Superior temporal gyrus (tissue), 1 donor: ENCODE measurements at regions not wholly inside any gene's neighbourhood (a gene's known extent, or its start where the extent isn't known, plus 50 kb on each side); places are given as distances from the start of the nearest gene placed in this dataset.
A peak's percentile ranks its signal among the peaks of the same experiment; 100 is the strongest.
"Not testable (repeated sequence)": the region's sequence is repeated elsewhere in the genome, so short reads cannot be mapped to it uniquely, and the experiment has no call there.

ENCODE experiments used
- DNase-seq: peaks from one replicate; pipeline ENCODE4 v3.0.0-alpha.2; 2016; ENCODE audit errors: extremely low spot score

GRCh38 chr4:38467296-38467695 is 196.7 kb upstream of the KLF3 start:
- no peak for DNase-seq

- DNase-seq: no peak
These were observed 195.6 kb upstream of the KLF3 start for GRCh38 chr4:38468339-38468866.

DNA sequence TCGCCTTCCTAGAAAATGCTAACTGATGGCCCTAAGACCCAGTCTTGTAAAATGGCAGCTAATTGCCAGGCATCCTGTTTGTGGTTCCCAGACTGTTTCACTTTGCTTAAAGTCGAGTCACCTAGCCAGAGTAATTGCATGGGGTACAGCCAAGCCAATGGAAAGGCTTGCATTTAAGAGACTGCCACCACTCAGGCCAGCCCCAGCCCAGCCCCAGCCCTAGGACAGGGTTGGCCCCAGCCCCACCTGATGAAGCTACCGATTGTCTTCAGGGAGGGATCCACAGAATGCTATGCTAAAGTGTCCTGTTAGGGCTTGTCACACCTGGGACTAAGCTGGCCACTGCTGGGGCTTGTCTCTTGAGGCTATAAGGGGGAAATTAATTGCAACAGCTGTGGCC is 194.6 kb upstream of the KLF3 start:
- DNase-seq: no peak

DNA sequence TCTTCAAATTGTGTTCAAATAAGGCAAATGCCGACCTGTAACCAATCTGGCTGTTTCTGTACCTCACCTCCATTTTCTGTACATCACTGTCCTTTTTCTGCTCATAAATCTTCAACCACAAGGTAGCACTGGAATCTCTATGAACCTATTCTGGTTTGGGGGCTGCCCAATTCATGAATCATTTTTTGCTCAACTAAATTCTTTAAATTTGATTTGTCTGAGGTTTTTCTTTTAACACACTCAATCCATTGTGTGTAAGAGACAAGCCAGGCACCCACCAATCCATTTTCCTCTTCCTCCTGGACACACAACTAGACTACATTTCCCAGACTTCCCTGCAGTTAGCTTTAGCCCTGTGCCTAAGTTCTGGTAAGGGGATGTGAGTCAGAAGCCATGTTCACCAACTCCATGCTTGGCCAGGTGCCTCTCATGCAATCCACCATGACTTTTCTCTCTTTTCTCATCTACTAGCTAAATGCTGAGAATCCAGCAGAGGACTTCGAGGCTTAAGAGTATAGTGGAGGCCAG is 193.2 kb upstream of the KLF3 start:
- no peak for DNase-seq

DNA sequence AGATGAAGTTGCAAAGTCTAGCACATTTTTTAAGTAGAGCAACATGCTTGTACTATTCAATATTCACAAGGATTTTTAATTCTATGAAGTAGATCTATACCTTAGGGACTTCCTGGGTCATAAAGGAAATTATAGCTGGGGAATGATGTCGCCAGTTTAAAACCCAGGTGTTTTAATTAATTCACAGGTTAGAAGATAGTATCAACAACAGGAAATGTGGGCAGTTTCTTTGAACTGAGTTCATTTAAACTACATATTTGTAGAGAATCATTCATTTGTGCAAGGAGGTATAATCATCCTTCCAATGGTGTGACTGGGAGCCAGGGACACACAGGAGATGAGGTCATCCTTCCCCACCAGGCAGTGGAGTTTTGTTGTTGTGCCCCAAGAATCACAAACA is 181.3 kb upstream of the KLF3 start:
- DNase-seq: no peak

DNA sequence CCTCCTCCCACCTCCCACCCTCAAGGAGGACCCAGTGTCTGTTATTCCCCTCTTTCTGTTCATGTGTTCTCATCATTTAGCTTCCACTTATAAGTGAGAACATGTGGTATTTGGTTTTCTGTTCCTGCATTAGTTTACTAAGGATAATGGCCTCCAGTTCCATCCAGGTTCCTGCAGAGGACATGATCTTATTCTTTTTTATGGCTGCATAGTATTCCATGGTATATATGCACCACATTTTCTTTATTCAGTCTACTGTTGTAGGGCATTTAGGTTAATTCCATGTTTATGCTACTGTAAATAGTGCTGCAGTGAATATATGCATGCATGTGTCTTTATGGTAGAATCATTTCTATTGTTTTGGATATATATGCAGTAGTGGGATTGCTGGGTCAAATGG is 180.4 kb upstream of the KLF3 start:
- not testable (repeated sequence) for DNase-seq

- DNase-seq: no peak
These were observed 174.8 kb upstream of the KLF3 start for GRCh38 chr4:38489011-38489861.

DNA sequence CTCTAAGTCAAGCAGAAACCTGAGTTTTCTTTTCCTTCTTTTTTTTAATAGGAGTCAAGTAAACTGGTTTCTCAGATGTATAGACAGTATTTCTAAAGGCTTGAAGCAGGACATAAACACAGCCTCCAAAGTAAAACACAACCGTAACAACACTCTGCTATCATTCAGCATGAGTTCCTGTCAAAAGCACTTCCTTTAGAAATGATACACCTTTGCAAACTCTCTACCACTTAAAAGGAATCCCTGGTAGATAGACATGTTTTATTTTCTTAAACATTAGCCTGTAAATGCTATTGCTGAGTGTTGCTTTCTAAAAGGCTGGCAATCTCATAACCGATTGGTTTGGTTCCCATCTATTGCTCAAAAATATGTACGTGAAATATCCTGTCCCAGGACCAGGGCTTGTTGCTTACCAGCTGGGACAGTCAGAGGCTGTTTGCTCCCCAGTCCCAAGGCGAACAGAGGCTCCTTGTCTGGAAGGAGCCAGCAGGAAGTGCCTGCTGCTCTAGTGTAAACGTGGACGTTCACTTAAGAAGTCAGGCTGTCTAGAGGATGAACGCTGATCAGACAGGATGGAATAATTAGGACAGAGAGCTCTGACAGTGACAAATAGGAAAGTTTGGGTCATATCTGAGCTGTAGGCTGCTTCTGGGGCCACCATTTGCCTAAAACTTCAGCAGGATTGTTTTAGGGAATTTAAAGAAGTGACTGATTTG is 173.9 kb upstream of the KLF3 start:
- DNase-seq: peak; percentile 24

DNA sequence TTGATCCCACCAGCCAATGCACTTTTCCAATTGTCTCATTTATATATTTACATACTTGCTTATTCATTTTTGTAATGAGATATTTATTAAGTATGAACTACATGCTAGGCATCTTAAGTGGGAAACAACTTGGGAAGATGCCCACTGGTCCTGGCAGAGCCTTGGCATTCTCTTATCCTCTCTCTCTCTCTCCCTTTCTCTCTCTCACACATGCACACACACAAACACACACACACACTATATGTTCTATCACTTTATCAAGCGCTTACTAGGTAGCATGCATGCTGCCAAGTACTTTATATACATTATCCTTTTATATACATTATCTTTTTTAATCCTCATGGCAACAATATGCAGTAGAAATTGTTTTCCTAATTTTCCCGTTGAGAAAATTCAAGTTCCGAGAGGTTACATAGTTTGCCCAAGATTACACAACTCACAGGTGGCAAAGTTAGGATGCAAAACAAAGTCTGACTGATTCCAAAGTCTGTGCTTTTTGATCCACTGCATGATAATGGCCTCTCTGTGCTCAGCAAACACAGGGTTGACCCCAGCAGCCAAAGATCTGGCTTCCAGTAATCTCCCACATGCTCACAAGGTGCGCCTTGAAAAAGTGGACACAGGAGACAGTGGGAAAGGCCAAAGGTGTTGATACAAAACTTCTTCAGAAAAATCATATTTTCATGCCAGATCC is 173.1 kb upstream of the KLF3 start:
- no peak for DNase-seq

- DNase-seq: no peak
These were observed 172.0 kb upstream of the KLF3 start for GRCh38 chr4:38491854-38492478.

DNA sequence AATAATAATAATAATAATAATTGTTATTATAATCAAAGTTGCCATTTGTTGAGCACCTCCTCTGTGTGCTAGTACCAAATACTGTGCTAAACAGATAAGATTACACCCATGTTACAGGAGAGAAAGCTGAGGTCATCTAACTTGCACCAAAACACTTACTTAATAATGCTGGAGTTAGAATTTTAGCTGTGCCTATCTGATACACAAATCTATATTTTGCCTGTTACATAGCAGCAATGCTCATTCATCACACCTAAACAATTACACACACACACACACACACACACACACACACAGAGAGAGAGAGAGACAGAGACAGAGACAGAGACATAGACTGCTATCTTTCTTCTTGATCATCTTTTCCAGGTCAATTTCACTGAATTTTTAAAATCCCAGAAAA is 170.9 kb upstream of the KLF3 start:
- DNase-seq: no peak

DNA sequence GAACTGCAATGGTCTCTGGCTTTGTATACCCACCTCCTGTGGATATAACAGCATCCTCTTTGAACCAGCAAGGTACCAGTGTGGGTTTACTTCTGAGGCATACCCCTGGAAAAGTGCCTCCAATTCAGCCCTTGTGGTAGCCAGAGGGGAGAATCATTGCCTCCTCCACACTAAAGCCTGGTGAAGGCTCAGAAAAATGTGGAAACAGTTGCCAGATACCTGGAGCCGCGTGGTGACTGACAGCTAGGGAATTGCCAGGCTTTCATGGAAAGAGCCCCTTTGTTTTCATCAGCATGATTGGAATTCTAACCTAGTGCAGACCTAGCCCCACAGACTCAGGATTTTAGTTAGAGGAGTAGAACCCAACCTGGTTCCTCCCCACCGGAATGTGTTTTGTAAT is 168.6 kb upstream of the KLF3 start:
- DNase-seq: no peak

- no peak for DNase-seq
These were observed 166.9 kb upstream of the KLF3 start for GRCh38 chr4:38497121-38497520.

- no peak for DNase-seq
These were observed 164.9 kb upstream of the KLF3 start for GRCh38 chr4:38499101-38499500.

GRCh38 chr4:38500433-38500832 is 163.6 kb upstream of the KLF3 start:
- DNase-seq: no peak

- DNase-seq: no peak
These were observed 162.3 kb upstream of the KLF3 start for GRCh38 chr4:38501698-38502097.

DNA sequence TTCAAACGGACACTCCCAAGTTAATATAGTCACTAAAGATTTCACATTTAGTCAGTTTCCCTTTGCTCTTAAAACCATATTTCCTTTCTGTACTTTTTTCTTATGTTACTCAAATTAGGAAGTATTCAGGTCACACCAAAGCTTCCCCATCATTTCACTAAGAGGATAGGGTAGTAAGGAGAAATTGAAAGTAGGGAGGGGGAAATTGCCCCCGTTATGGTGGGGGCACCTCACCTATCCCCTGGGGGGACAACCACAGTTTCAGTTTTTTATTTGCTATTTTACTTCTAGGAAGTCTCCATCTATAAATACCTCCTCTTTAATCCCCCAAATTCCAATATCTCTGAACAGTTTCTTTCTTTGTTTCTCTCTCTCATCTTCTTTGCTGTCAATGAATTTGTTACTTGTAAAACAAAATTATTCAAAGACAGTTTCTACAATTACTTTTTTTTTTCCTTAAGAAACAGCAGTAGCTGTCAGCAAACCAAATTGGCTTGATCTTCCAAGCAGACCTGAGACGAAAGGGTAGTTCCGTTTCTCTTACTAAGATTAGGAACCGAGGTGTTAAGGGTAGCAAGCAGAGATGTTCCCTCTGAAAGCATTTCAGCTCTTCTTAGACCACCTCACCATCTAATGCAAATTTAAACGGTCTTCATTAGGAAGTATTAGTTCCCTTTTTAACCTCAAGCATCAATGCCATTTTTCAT is 160.2 kb upstream of the KLF3 start:
- DNase-seq: no peak

- no peak for DNase-seq
These were observed 159.6 kb upstream of the KLF3 start for GRCh38 chr4:38504396-38504715.

DNA sequence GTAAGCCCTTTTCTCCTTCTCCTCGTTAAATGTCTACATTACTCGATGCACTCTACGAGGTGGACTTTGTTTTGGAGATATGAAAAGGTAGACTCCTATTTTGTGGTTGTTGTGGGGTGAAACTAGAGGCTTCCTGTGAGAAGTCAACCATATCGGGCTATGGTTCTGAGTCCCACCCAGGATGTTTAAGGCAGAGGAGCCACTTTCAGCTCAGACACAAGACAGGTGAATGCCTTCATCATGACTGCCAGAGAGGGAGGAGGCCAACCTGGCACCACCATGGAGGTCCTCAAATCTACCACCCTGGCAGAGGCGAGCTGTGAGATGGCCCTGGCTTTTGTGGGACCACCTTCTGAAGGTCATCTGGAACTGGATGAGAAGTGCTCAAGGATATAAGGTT is 154.4 kb upstream of the KLF3 start:
- DNase-seq: no peak

- no peak for DNase-seq
These were observed 153.8 kb upstream of the KLF3 start for GRCh38 chr4:38510201-38510600.

GRCh38 chr4:38511702-38512101 is 152.3 kb upstream of the KLF3 start:
- no peak for DNase-seq
